HEK293T (cell line): ENCODE measurements at regions not wholly inside any gene's neighbourhood (a gene's known extent, or its start where the extent isn't known, plus 50 kb on each side); places are given as distances from the start of the nearest gene placed in this dataset.

Experiments used
- CTCF ChIA-PET: fragments of 350-600 bp; formaldehyde crosslinking; extraction: SDS; loops from one replicate; lab custom pipeline; 2021; ENCODE audit warnings: antibody characterized with exemption, inconsistent platforms; lab: Yijun Ruan, JAX
- POLR2A ChIA-PET: fragments of 350-600 bp; formaldehyde crosslinking; extraction: SDS; loops from one replicate; lab custom pipeline; 2020; ENCODE audit warnings: antibody characterized with exemption, inconsistent platforms; lab: Yijun Ruan, JAX
- DNase-seq: peaks from one replicate; pipeline ENCODE4 v3.0.0; 2012; ENCODE audit warnings: mixed read lengths; ENCODE audit errors: extremely low spot score
- ARNT ChIP-seq: fragments of 450-650 bp; IDR thresholded peaks from 2 replicates; pipeline ENCODE4 v1.6.1; 2017; ENCODE audit warnings: mild to moderate bottlenecking
- BHLHE40 ChIP-seq: fragments of 450-650 bp; IDR thresholded peaks from 2 replicates; pipeline ENCODE4 v1.6.1; 2016; ENCODE audit warnings: mild to moderate bottlenecking, moderate library complexity, borderline replicate concordance
- CTBP1 ChIP-seq: fragments of 450-650 bp; IDR thresholded peaks from 2 replicates; pipeline ENCODE4 v1.6.1; 2016; ENCODE audit warnings: borderline replicate concordance
- ELF4 ChIP-seq: fragments of 450-650 bp; IDR thresholded peaks from 2 replicates; pipeline ENCODE4 v1.6.1; 2017; ENCODE audit warnings: antibody characterized with exemption
- FOXA1 ChIP-seq: fragments of 450-650 bp; IDR thresholded peaks from 2 replicates; pipeline ENCODE4 v1.6.1; 2016; ENCODE audit warnings: mild to moderate bottlenecking
- FOXK2 ChIP-seq: fragments of 450-650 bp; IDR thresholded peaks from 2 replicates; pipeline ENCODE4 v1.6.1; 2016; ENCODE audit warnings: mild to moderate bottlenecking
- FOXM1 ChIP-seq: fragments of 450-650 bp; IDR thresholded peaks from 2 replicates; pipeline ENCODE4 v1.6.1; 2017; ENCODE audit warnings: mild to moderate bottlenecking, borderline replicate concordance
- HDGF ChIP-seq: fragments of 450-650 bp; IDR thresholded peaks from 2 replicates; pipeline ENCODE4 v1.6.1; 2017; ENCODE audit warnings: antibody characterized with exemption, borderline replicate concordance
- L3MBTL2 ChIP-seq: fragments of 450-650 bp; conservative IDR thresholded peaks from 2 replicates; pipeline ENCODE4 v1.6.1; 2016; ENCODE audit warnings: mild to moderate bottlenecking
- LEF1 ChIP-seq: fragments of 450-650 bp; IDR thresholded peaks from 2 replicates; pipeline ENCODE4 v1.6.1; 2017; ENCODE audit warnings: mild to moderate bottlenecking, borderline replicate concordance
- NFRKB ChIP-seq: fragments of 450-650 bp; IDR thresholded peaks from 2 replicates; pipeline ENCODE4 v1.6.1; 2016; ENCODE audit warnings: mild to moderate bottlenecking, moderate library complexity
- SP1 ChIP-seq: fragments of 450-650 bp; IDR thresholded peaks from 2 replicates; pipeline ENCODE4 v1.6.1; 2017
- SUZ12 ChIP-seq: fragments of 450-650 bp; IDR thresholded peaks from 2 replicates; pipeline ENCODE4 v1.6.1; 2016; ENCODE audit warnings: mild to moderate bottlenecking
- TARDBP ChIP-seq: fragments of 450-650 bp; IDR thresholded peaks from 2 replicates; pipeline ENCODE4 v1.6.1; 2016
- ZNF384 ChIP-seq: fragments of 450-650 bp; IDR thresholded peaks from 2 replicates; pipeline ENCODE4 v1.6.1; 2016
- TF ChIP-seq, protein P1 (sequence below): fragments of 450-650 bp; IDR thresholded peaks from 2 replicates; pipeline ENCODE4 v1.6.1; 2016

DNA sequence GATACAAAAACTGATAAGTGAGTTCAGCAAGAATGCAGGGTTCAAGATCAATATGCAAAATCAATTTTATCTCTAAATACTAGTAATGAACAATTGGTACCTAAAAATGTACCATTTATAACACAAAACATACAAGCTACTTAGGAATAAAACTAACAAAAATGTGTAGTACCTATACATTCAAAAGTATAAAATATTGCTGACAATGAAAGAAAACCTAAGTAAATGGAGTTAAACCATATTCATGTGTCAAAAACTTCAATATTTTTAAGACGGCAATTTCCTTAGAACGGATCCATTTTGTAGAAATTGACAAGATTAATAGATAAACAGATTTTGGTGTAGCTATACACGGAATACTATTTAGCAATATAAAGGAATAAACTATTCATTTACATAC lies 343.1 kb upstream of the CCDC54 start:
- TF ChIP-seq SUZ12 (no peak), CTBP1 (no peak), FOXM1 (no peak), ZNF384 (no peak), ELF4 (no peak), L3MBTL2 (no peak), FOXK2 (no peak), ARNT (no peak), SP1 (no peak), HDGF (no peak), FOXA1 (no peak), LEF1 (no peak), BHLHE40 (no peak), NFRKB (no peak), TARDBP (no peak)
- TF ChIP-seq, protein P1, sequence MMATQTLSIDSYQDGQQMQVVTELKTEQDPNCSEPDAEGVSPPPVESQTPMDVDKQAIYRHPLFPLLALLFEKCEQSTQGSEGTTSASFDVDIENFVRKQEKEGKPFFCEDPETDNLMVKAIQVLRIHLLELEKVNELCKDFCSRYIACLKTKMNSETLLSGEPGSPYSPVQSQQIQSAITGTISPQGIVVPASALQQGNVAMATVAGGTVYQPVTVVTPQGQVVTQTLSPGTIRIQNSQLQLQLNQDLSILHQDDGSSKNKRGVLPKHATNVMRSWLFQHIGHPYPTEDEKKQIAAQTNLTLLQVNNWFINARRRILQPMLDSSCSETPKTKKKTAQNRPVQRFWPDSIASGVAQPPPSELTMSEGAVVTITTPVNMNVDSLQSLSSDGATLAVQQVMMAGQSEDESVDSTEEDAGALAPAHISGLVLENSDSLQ: no peak
- DNase-seq: no peak
- POLR2A ChIA-PET: no interaction called here
- CTCF ChIA-PET: no interaction called here

DNA sequence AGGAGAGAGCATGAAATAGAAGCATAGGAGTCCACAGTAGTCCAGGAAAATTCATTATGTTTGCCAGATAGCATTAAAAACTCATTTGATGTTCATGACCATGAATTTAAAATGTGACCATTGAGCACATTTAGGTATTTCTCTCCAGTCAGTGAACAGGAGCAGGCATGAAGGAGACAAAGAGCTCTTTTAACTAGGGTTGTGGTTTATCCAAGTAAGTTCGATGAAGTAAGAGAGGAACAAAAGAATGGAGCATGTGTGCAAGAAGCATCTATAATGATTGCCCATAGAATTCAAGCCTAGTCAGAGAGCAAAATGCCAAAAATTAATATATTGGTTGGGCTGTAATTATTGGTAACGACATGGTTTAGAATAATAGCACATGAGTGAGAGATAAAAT lies 342.1 kb upstream of the CCDC54 start:
- no peak for DNase-seq
- TF ChIP-seq ELF4 (no peak), HDGF (no peak), NFRKB (no peak), FOXM1 (no peak), FOXA1 (no peak), LEF1 (no peak), SUZ12 (no peak), L3MBTL2 (no peak), BHLHE40 (no peak), CTBP1 (no peak), TARDBP (no peak)
- TF ChIP-seq, protein P1: no peak
- ChIA-PET CTCF (no interaction called here), POLR2A (no interaction called here)

DNA sequence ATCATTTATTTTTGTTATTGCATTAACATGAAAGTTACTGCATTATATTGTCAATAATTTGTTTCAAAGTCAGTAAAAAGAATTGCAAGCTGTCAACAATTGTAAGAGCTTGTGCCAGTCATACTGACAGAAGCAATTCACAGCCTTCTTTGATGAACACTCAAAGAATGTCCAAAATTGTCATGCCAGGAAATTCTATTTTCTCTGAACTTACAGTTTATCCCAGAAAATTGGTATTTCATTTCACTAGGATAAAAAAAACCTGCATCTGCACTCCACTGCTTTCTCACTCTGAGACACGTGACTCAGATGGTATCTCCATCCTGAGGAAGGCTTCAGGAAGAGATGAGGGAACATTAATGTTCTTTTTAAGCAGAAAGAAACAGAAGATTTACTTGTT lies 332.6 kb upstream of the CCDC54 start:
- ChIA-PET POLR2A (no interaction called here), CTCF (no interaction called here)
- TF ChIP-seq, protein P1: no peak
- no peak for TF ChIP-seq HDGF
- DNase-seq: no peak

DNA sequence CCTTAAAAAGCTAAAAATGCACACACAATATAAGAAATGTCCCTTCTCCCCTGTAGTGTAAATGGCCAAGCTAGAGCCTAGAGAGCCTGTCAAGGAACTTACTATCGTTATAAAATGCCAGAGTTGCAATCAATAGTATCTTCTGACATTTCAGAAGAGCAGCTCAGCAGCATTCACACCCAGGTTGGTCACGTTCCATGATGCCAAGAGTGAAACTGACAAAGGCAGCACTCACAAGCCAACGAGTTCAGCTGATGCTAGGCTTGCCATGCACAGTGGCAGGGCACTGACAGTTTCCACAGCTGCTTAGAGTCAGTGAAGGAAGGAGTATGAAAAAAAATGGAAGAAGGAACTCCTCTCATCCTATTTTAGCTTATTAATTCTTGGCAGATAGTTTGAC lies 331.4 kb upstream of the CCDC54 start:
- POLR2A ChIA-PET: no interaction called here
- no peak for DNase-seq
- TF ChIP-seq, protein P1: no peak
- no peak for TF ChIP-seq HDGF
- no peak for TF ChIP-seq L3MBTL2
- no peak for TF ChIP-seq SP1
- no peak for TF ChIP-seq ARNT
- no peak for TF ChIP-seq TARDBP
- no peak for TF ChIP-seq FOXM1
- TF ChIP-seq BHLHE40: no peak
- TF ChIP-seq CTBP1: no peak
- no peak for TF ChIP-seq FOXA1
- TF ChIP-seq LEF1: no peak
- no peak for TF ChIP-seq SUZ12
- CTCF ChIA-PET: no interaction called here

DNA sequence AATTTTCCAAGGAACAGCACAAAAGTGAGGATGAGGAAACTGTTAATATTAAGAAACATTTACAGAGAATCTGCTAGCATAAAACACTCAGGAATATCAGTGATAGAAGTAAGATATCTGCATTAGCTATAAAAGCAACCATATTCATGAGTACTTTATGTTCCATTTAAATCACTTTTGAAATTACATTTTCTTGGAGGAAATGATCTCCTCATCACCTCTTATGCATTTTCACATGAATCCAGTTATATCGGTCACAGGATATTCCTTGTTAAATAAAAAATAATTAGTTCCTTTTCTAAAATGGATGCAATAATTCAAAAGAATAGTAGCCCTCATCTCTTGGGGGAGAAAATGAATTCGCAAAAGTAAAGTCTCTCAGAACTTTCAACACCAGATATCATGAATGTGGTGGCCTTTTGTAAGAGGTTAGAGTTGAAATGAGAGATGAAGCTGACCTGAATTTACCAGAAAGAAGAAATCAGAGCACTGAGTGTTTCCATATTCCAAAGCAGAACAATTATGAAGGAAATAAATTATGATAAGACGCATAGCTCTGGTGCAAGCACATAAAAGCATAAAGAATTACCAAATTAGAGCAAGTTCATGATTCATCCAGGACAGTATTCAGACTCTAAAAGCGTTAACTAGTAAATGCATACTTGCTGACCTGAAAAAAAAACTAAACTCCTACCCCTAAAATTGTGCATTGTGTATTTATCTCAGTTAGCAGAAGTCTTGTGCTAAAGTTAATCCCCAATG lies 321.9 kb upstream of the CCDC54 start:
- no peak for TF ChIP-seq FOXA1
- TF ChIP-seq, protein P1: no peak
- no peak for TF ChIP-seq NFRKB
- no peak for TF ChIP-seq ZNF384
- no peak for TF ChIP-seq CTBP1
- no peak for TF ChIP-seq FOXK2
- DNase-seq: no peak
- ChIA-PET POLR2A (no interaction called here), CTCF (interaction anchor here (0.6 to 1.4 kb wide), 2 partner anchors 9 to 52 kb away, joined by 3 to 4 read pairs; no protein-coding TSS in a partner anchor)
